Lung (tissue), 11 donors: ENCODE measurements at regions not wholly inside any gene's neighbourhood (a gene's known extent, or its start where the extent isn't known, plus 50 kb on each side); places are given as distances from the start of the nearest gene placed in this dataset.

Experiments
- ATAC-seq: fragments of 200-7000 bp; cut with Tn5 transposase; one replicate; pipeline ENCODE4 v1.9.1; 2020; ENCODE audit warnings: moderate number of reproducible peaks; ENCODE audit not compliant: insufficient read depth, low FRiP score
- DNase-seq, 3 donors: peaks; one replicate each; pipeline ENCODE4 v3.0.0-alpha.2; 2013 to 2017
- H3K27ac ChIP-seq, 2 donors: one replicate each; pipeline ENCODE4 v1.5.1; 2013; ENCODE audit warnings: mild to moderate bottlenecking in 2 of 2, moderate library complexity in 2 of 2, control low read depth in 1 of 2, inconsistent platforms in 1 of 2, low read depth in 1 of 2, low read length in 1 of 2
- H3K27me3 ChIP-seq, 3 donors: one replicate each; pipeline ENCODE4 v1.5.1; 2013; ENCODE audit warnings: low read length in 2 of 3; ENCODE audit not compliant: control insufficient read depth in 3 of 3, insufficient read depth in 3 of 3
- H3K36me3 ChIP-seq, 4 donors: one replicate each; pipeline ENCODE4 v1.5.1; 2013; ENCODE audit warnings: low read length in 4 of 4, mild to moderate bottlenecking in 1 of 4, moderate library complexity in 1 of 4; ENCODE audit not compliant: control insufficient read depth in 4 of 4, insufficient read depth in 4 of 4
- H3K4me1 ChIP-seq, 5 donors: one replicate each; pipeline ENCODE4 v1.5.1; 2013; ENCODE audit warnings: low read length in 5 of 5, mild to moderate bottlenecking in 2 of 5, moderate library complexity in 1 of 5; ENCODE audit not compliant: control insufficient read depth in 5 of 5, insufficient read depth in 5 of 5
- H3K4me3 ChIP-seq: one replicate; pipeline ENCODE4 v1.5.1; 2013; ENCODE audit warnings: mild to moderate bottlenecking, control low read depth, moderate library complexity
- H3K9ac ChIP-seq, 2 donors: one replicate each; pipeline ENCODE4 v1.5.1; 2013; ENCODE audit warnings: low read length in 2 of 2, control low read depth in 1 of 2; ENCODE audit not compliant: insufficient read depth in 1 of 2
- H3K9me3 ChIP-seq, 4 donors: one replicate each; pipeline ENCODE4 v1.5.1; 2013; ENCODE audit warnings: low read length in 3 of 4, mild to moderate bottlenecking in 1 of 4, moderate library complexity in 1 of 4; ENCODE audit not compliant: control insufficient read depth in 4 of 4, insufficient read depth in 3 of 4
- WGBS, 2 donors: extraction: QIAGEN DNeasy Blood & Tissue Kit; methylation state at CpG; one replicate each; pipeline ENCODE4 v1.1.7; 2013; 5-methylcytosine and 5-hydroxymethylcytosine counted together
- TF ChIP-seq, protein P1 (sequence below): IDR thresholded peaks from 2 replicates; pipeline ENCODE4 v1.5.1; 2012; ENCODE audit warnings: mild to moderate bottlenecking; ENCODE audit errors: control extremely low read depth, extremely low read depth
- donor health status: control.
- donor health status: control.
- donor health status: Bipolar disorder and iron deficiency.
- donor health status: healthy.
- donor health status: DM: yes; HTN: yes; CAD: no.

GRCh38 chr1:57844382-57844980, 420.6 kb upstream of the DAB1 start:
- Histone ChIP-seq H3K9me3 (peaks cover 0 to 7% (median 1%) of the 10 kb centered on the region in 4 donors), H3K4me1 (peaks cover 0 to 2% (median 0%) of the 10 kb centered on the region in 5 donors), H3K9ac (no peak overlapping the region), H3K27me3 (peaks cover 0 to 3% (median 0%) of the 10 kb centered on the region in 3 donors), H3K27ac (no peak overlapping the region), H3K36me3 (no peaks in the 10 kb centered on the region), H3K4me3 (no peak overlapping the region)
- ATAC-seq (no peak), DNase-seq (no peak)
- WGBS, 2 donors: 80 to 81% methylated on average over 3 of the region's 3 CpGs
- TF ChIP-seq, protein P1, sequence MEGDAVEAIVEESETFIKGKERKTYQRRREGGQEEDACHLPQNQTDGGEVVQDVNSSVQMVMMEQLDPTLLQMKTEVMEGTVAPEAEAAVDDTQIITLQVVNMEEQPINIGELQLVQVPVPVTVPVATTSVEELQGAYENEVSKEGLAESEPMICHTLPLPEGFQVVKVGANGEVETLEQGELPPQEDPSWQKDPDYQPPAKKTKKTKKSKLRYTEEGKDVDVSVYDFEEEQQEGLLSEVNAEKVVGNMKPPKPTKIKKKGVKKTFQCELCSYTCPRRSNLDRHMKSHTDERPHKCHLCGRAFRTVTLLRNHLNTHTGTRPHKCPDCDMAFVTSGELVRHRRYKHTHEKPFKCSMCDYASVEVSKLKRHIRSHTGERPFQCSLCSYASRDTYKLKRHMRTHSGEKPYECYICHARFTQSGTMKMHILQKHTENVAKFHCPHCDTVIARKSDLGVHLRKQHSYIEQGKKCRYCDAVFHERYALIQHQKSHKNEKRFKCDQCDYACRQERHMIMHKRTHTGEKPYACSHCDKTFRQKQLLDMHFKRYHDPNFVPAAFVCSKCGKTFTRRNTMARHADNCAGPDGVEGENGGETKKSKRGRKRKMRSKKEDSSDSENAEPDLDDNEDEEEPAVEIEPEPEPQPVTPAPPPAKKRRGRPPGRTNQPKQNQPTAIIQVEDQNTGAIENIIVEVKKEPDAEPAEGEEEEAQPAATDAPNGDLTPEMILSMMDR: no peak

- Histone ChIP-seq H3K27ac (no peak overlapping the region), H3K27me3 (peaks cover 0 to 3% (median 0%) of the 10 kb centered on the region in 3 donors), H3K4me3 (no peak overlapping the region), H3K9ac (no peak overlapping the region), H3K36me3 (no peaks in the 10 kb centered on the region), H3K9me3 (peaks cover 0 to 7% (median 1%) of the 10 kb centered on the region in 4 donors), H3K4me1 (no peaks in the 10 kb centered on the region)
- TF ChIP-seq, protein P1: no peak
- ATAC-seq (no peak), DNase-seq (no peak)
Measured at GRCh38 chr1:57843760-57844159, 419.9 kb upstream of the DAB1 start.

GRCh38 chr1:57839526-57839925, 415.7 kb upstream of the DAB1 start:
- TF ChIP-seq, protein P1: no peak
- peaks cover 0 to 7% (median 1%) of the 10 kb centered on the region in 4 donors for H3K9me3 ChIP-seq
- WGBS, 2 donors: 79 to 82% methylated on average over 1 of the region's 1 CpG
- no peaks in the 10 kb centered on the region for H3K27me3 ChIP-seq
- no peak overlapping the region for H3K4me3 ChIP-seq
- no peaks in the 10 kb centered on the region for H3K36me3 ChIP-seq
- H3K9ac ChIP-seq: no peak overlapping the region
- H3K27ac ChIP-seq: no peak overlapping the region
- no peaks in the 10 kb centered on the region for H3K4me1 ChIP-seq
- DNase-seq: no peak
- no peak for ATAC-seq

GRCh38 chr1:57839067-57839466, 415.2 kb upstream of the DAB1 start:
- Histone ChIP-seq H3K4me1 (no peaks in the 10 kb centered on the region), H3K4me3 (no peak overlapping the region), H3K27me3 (no peaks in the 10 kb centered on the region), H3K27ac (no peak overlapping the region), H3K36me3 (no peaks in the 10 kb centered on the region), H3K9ac (no peak overlapping the region), H3K9me3 (peaks cover 0 to 7% (median 1%) of the 10 kb centered on the region in 4 donors)
- DNase-seq (no peak), ATAC-seq (no peak)
- TF ChIP-seq, protein P1: no peak
- 92 to 95% methylated on average over 1 of the region's 1 CpG for WGBS, 2 donors
